ENCODE measurements at regions not wholly inside any gene's neighbourhood (a gene's known extent, or its start where the extent isn't known, plus 50 kb on each side); places are given as distances from the start of the nearest gene placed in this dataset.
"Not testable (repeated sequence)": the region's sequence is repeated elsewhere in the genome, so short reads cannot be mapped to it uniquely, and the experiment has no call there.

DNA sequence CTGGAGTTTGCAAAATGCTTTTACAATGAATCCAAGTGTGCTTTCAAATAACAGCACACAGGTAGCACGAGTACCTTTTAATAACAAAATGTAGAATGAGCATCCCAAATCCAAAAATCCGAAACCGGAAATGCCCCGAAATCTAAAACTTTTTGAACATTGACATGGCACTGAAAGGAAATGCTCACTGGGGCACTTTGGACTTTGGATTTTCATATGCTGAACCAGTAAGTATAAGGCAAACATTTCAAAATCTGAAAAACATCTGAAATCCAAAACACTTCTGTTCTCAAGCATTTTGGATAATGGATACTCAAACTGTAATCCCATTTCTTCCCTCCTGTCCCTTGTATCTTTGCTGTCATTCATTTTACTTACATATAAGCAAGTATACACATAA lies 50.1 kb downstream of the GCNT4 start:
- DNase-seq = no peak

DNA sequence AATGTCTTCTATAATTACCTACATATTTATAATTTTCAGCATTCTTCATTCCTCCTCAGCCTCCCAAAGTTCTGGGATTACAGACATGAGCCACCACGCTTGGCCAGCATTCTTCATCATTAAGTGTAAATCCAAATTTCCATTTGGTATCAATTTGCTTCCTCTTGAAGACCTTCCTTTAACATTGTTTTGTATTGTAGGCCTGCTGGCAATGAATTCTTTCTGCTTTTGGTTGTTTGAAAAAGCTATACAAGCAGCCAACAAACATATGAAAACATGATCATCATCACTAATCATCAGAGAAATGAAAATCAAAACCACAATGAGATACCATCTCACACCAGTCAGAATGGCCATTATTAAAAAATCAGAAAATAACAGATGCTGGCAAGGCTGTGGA lies 56.4 kb downstream of the GCNT4 start:
- DNase-seq = no peak

DNA sequence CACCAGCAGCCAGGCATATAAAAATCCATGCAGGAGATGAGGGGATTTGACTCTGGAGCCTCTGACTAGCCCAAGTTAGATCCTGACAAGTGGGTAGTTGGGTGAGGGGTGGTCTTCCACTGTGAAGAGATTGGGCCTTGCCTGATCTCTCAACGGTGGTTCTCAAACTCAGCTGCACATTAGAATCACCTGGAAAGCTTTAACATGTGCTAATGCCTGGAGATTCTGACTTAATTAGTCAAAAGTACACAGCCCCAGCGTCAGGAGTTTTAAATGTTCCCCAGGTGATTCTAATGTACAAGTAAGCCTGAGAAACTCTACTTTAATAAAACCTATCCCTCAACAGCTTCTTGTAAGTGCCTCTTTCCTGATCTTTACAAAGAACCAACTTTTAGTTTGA lies 57.5 kb downstream of the GCNT4 start:
- no peak for DNase-seq

DNA sequence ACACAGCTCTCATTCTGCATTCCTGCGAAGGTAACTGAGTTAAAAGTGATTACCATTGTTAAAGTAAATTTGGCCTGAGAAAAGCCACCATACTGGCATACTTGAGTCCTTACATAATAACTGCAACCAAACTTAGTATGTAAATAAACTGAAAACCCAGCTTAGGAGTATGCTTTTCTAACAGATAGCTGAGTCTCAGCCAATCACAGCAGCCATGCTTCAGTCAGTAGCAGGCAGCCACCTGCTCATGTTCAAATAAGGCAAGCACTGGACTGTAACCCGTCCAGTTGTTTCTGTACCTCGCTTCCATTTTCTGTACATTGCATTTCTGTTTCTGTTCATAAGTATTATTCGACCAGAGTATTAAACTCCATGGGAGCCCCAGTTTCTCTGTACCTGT lies 58.6 kb downstream of the GCNT4 start:
- DNase-seq = no peak

DNA sequence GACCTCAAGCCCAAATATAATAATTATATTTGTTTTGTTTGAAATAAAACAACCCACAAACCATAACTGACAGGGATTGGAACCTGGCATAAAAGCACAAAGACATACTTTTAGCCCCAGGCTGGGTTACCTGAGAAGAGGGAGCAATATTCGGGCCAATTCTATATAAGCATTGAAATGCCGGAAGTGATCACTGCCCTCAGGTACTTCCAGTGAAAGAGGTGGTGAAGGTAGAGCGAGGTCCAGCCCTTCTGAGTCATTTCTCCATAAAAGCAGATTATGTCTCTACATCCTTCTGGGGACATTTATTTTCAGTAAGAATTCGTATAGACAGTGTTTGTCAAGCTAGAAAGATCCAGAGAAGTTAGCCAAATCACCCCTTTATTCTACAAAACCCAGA lies 59.6 kb downstream of the GCNT4 start:
- DNase-seq = no peak

DNA sequence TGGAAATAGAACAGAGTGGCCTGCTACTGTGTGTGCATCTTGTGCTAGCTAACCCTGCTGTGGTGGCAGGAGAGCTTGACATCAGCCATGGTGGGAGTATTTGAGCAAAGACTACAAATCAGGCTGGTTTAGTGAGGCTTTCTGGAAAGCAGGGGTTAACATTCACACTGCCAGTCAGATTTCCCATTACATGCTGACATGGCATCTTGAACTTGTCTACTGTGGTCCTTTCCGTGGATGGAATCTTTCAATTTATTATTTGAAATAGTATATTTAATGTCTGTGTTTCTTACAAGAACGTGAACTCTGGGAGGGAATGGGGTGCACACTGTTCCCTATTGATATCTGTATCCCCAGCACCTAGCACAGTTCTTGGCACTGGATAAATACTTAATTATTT lies 60.8 kb downstream of the GCNT4 start:
- no peak for DNase-seq

DNA sequence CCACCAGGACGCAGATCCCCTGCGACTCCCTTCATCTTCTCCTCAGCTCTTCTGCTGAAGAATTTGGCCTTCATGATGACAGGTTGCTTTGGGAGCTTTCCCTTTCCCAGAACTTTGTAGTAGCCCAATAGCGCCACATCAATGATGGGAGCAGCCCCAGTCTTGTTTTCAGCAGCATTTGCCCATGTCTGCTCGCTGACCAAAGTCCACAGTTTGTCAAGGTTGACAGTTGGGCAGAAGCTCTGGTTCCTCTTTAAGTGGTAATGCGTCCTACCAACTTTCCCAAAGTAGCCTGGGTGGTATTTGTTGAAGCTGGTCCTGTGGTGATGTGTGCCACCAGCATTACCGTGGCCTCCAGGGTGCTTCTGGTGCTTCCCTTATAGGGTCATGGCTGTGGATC lies 62.2 kb downstream of the GCNT4 start:
- no peak for DNase-seq

DNA sequence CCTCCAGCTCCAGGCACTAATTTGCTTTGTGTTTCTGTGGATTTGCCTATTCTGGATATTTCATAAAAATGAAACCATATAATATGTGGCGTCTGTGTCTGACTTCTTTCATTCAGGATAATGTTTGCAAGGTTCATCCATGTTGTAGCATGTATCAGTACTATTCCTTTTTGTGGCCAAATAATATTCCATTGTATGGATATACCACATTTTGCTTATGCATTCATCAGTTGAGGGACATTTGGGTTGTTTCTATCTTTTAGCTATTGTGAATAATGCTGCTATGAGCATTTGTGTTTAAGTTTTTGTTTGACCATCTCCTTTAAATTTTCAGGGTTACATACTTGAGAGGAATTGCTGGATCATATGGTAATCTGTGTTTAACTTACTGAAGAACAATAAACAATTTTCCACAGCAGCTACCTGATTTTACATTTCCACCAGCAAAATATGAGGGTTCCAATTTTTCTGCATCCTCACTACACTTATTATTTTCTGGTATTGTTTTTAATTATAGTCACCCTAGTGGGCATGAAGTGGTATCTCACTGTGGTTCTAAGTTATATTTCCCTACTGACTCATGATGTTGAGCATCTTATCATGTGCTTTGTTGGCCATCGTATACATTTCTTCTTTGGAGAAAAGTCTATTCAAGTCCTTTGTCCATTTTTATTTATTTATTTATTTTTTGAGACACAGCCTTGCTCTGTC lies 63.9 kb downstream of the GCNT4 start:
- no peak for DNase-seq

DNA sequence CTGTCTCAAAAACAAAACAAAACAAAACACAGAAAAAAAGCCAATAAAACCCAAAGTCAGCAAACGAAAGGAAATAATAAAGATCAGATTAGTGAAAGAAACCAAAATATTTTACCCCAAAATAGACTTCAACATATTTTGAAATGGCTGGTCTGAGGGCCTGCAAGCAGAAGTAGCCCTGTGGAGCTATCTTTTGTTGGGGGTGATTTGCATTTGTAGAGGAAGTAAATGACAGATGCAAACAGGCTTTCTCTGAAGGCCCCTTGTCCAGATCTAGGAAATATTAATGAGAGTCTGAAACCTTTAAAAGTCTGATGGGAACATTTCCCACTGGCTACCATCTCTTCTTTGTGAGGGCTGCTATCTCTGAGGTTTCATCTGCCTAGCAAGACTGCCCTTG lies 74.0 kb downstream of the GCNT4 start:
- no peak for DNase-seq

DNA sequence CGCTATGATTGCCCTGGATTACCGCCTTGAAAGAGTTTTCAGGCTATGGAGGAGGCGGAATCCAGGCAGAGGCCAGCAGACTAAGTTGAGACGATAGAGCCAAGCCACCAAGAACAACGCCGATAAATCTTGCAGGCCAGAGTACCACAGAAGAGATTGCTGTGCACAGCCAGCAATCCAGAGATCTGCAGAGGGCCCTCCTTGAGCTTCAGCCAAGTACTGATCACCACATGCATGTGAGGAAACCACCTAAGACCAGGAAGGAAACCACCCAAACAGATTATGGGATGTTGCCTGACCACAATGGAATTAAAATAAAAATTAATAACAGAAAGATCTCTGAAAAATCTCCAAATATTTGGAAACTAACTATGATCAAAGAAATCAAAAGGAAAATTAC lies 74.9 kb downstream of the GCNT4 start:
- DNase-seq = no peak

DNA sequence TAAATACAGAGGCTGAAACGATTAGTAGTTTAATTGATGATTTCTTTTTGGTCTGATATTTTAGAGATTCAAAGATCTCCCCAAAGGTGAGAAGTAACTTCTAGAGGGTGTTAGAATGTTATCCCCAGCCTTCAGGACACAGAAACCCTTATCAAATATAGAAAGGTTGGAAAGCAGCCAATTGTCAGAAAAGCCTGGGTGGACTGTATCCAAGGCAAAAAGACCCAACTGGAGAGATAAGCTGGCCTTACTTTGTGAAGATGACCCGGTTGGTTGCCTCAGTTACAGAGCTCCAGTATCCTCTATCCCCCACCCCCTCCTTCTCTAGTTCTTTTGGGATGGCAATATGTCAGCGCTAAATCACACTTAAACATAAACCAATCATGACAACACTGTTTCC lies 75.7 kb downstream of the GCNT4 start:
- DNase-seq = no peak

DNA sequence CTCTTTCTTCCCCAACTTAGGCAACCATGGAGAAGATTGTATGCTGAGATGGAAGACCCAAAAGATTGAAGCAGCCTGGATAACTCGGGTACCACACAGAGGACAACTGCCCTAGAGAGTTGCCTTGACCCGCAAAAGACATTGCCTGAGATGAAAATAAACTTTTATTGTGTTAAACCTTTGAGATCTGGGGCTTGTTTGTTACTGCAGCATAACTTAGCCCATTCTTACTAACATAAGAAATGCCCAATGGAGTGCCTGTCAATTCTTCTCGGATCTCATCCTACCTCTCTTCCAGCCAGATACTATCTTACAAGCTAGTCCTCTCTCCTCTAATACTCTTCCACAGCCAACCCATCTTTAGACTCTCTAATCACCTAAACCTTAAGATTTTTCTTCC lies 76.8 kb downstream of the GCNT4 start:
- no peak for DNase-seq

DNA sequence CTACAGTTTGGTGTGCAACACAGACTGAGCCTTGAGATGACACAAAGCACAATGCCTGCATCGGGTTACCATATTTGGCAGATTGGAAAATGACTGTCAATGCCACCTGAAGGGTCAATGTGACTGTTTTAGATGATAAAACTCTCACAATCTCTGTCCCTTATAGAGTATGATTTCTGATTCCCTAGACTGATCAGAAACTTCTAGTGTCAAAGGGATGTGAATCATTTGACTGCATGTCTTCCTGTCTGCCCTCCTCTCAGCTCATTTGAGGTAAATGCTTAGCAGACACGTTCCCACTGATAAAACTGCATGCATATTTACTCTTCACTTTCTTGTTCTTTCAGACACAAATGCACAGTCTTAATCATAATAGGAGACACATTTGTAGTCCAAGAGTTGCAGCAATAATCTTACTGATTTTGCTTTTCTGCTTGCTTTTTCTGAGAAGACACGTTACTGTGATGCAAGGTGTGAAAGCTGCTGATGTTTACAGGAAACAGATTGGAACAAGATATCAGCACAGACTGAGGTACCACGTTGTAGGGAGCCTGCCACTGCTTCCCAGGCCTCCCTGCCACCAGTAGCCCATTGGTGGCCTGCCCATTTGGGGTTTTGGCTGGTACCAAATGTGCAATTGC lies 77.8 kb downstream of the GCNT4 start:
- DNase-seq = no peak

DNA sequence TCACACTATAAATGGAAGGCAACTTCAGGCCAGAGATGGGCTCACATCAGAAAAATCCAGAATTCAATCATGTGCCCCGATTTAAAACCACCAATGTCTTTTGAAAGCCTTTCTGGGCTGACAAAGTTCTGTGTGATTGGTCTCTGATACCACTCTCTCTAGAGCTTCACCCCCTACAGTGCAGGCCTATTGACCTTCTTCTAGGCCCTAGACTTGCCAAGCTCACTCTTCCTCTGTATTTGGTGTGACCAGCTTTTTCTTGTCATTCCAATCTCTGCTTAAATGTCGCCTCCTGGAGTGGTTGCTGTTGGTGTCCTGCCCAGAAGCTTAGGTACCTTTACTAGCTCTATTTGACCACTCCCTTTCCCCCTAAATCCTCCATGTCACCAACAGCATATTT lies 78.7 kb downstream of the GCNT4 start:
- no peak for DNase-seq

DNA sequence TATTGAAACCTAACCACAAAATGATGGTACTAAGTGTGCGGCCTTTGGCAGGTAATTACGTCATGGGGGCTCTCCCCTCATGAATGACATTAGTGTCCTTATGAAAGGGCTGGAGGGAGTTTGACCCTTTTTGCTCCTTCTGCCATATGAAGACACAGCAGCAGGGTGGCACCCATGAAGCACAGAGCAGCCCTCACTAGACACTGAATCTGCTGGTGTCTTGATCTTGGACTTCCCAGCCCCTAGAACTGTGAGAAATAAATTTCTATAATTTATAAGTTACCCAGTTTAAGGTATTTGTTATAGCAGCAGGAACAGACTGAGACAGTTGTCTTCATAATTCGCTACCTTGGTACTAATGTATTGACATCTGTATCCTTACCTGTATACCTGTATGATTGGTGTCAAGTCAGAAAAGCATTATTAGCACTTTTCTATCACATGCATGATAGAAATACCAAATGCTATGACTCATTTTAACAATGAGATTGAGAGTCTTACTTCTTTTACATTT lies 80.4 kb downstream of the GCNT4 start:
- DNase-seq = no peak

DNA sequence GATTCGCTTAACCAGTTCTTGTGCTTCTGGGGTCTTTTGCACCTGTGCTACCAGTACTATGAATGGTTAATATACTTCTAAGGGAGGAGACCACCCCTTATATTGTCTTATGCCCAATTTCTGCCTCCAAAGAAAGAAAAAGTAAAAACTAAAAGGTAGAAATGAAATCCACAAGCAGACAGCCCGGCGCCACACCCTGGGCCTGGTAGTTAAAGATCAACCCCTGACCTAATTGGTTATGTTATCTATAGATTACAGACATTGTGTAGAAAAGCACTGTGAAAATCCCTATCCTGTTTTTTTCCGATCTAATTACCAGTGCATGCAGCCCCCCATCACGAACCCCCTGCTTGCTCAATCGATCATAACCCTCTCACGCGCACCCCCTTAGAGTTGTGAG lies 81.5 kb downstream of the GCNT4 start:
- not testable (repeated sequence) for DNase-seq

DNA sequence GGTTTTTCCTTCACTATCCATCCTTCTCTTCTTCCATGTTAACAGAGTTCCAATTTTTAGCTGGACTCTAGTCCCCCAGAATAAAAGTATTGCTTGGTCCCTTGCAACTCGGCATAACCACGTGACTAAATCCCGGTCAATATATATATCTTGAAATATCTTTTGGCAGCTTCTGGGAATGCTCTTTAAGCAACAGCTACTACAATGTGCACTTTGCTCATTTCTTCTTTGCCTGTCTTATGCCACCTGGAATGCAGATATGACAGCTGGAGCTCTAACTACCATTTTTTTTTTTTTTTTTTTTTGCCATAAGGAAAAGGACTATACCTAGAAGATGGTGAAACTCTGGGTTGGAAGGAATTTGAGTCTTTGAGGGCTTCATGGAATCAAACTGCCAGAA lies 82.6 kb downstream of the GCNT4 start:
- no peak for DNase-seq

DNA sequence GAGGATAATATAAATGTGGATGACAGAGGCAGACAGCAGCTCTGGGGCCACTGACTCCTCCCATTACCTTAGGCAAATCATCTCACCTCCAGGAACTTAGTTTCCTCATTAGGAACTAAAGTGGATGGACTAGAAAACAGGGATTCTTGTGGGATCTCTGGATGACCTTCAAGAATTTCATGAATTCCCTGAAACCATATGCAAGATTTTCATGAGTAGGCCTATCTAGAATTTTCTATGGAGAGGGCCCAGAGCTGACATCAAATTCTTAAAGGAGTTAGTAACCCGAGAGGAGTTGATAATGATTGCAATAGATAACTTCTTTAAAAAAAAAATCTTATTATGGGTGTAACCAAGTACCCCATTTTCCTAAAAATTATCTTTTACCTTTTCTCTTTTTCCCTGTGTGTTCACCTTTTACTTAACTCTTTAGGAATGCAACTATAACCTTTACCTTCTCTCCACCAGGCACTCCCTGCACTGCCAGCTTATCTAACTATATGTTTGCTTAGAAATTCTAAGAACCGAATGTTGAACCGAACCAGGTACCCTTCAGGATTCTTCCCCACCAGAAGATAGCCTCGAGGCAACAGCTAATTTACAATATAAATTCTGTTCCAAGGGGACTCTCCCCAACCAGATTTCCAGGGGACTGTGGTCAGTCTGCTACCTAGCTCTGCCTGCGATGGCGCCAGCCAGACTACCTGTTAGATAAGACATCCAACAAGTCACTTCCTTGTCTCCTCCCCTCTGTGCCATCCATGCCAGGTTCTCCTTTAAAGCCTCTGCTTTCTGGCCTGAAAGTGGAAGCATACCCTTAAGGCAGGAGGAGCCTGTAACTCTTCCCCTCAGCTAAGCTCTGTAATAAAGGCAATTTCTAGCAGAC lies 86.0 kb downstream of the GCNT4 start:
- no peak for DNase-seq

DNA sequence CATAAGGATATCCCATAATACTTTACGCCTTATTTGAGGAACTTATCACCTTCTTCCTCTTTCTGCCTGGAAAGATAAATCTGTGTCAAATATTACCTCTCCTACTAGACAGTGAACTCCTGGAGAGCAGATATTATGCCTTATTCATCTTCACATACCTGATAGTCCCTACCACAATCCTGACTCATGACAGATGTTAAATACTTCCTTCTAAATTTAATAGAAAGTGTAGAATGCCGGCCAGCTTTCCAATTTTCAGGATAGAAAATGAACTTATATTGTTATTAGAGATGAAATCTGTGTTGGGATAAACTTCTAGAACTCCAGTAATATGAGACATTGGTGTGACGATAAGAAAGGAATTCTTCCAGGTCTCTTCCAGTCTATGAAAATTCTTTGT lies 89.0 kb downstream of the GCNT4 start:
- DNase-seq = no peak

DNA sequence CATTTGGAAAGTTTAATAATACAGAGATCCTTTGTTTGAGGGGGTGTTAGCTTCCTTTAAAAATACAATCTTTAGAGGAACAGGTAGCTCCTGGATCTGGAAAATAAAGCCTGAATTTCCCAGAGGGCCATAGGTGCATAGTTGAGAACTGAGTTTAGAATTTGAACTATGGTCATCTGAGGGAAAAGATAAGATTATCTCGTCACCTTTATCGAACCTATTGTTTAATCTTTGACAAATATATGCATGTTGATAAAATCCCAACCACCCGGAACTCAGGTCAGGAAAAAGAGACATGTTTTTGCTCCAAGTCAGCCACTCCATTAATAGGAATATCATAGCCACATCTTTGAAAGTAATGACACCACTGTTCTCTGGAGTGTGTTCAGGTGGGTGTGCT lies 91.7 kb upstream of the FAM169A start:
- no peak for DNase-seq

DNA sequence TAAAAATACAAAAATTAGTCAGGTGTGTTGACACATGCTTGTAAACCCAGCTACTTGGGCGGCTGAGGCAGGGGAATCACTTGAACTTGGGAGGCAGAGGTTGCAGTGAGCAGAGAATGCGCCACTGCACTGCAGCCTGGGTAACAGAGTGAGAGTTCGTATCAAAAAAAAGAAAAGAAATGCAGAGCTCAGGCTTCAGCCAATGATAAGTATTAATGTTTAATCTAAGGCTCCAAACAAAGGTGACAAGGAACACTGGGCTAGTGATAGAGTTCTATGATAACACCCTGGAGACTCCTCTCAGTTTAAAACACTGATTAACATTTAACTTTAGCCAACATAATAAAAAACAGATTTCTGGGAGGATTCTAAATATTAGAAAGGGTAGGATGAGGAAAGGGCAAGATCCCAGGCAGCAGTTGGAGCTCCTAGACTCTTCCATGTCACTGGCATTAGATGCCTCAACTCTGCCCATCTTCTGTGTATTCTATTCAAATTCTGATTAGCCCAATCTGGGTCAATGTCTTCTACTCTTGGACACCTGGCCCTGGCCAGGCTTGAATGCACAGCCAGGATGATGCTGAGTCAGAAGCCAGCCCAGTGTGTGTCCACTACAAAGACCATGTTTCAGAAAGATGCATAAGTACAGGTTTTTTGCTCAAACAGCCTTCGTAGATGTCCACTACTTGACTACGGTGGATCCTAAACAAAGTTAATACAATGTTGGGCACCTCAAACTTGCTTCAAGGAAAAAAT lies 91.0 kb upstream of the FAM169A start:
- DNase-seq = no peak

DNA sequence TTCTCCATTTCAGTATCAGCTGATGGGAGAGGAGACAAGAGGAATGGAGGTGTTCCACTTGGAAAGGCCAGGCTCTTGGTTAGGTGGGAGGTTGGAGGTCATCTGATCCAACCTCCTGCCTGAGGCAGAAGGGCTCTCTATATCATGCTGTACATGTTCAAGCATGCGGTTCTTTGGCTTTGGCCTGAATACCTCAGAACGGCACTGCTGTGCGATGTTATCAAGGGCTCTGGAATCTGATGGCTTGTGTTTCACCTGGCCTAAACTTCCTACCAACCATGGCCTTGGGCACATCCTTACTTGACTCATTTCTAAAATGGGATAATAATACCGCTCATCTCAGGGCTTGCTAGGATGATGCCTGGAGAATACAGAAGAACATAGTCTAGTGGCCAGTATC lies 90.1 kb upstream of the FAM169A start:
- no peak for DNase-seq

DNA sequence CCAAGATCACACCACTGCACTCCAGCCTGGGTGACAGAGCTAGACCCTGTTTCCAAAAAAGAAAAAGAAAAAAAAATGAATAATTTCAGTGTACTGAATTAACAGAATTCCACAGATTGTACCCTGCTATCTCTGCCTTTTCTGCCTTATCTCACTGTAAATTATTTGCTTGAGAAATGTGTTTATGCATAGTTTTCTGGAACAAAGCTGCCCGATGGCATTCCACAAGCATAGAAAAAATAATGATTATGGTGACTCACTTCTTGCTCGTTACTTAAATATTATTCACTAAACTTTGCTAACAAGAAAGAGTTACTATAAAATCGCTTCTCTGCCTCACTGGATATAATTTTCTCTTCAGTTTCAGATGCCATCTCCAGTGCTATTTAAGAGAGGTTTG lies 88.7 kb upstream of the FAM169A start:
- no peak for DNase-seq

Data from activated CD4-positive, CD25-positive, alpha-beta regulatory T cell (primary cell).